Activated CD4-positive, alpha-beta T cell treated with anti-CD3 and anti-CD28 coated beads, Interleukin-2, Interleukin-4, amounts not matched to agents 100 ng/mL and 50 ng/mL, durations not matched to agents 16 hours and 8 hours (primary cell): ENCODE measurements at regions not wholly inside any gene's neighbourhood (a gene's known extent, or its start where the extent isn't known, plus 50 kb on each side); places are given as distances from the start of the nearest gene placed in this dataset.
"Not testable (repeated sequence)": the region's sequence is repeated elsewhere in the genome, so short reads cannot be mapped to it uniquely, and the experiment has no call there.

ENCODE experiments used
- DNase-seq: peaks from one replicate; pipeline ENCODE4 v3.0.0-alpha.2; 2020; ENCODE audit warnings: low spot score

GRCh38 chrX:81857192-81857591, 655.3 kb downstream of the SH3BGRL start:
- DNase-seq, result no peak

GRCh38 chrX:81866873-81867272, 665.0 kb downstream of the SH3BGRL start:
- DNase-seq, result no peak

- DNase-seq, result no peak
Observed at GRCh38 chrX:81868979-81869378, 667.1 kb downstream of the SH3BGRL start.

- DNase-seq, result no peak
Observed at GRCh38 chrX:81874807-81875206, 672.9 kb downstream of the SH3BGRL start.

- DNase-seq, result no peak
Observed at GRCh38 chrX:81875800-81876199, 673.9 kb downstream of the SH3BGRL start.

- no peak for DNase-seq
Observed at GRCh38 chrX:81876437-81876836, 674.5 kb downstream of the SH3BGRL start.

- no peak for DNase-seq
Observed at GRCh38 chrX:81890521-81890920, 688.6 kb downstream of the SH3BGRL start.

- no peak for DNase-seq
Observed at GRCh38 chrX:81900522-81900921, 698.6 kb downstream of the SH3BGRL start.

GRCh38 chrX:81925812-81926211, 723.9 kb downstream of the SH3BGRL start:
- DNase-seq, result no peak

GRCh38 chrX:81945911-81946310, 744.0 kb downstream of the SH3BGRL start:
- DNase-seq, result not testable (repeated sequence)

- no peak for DNase-seq
Observed at GRCh38 chrX:81957318-81957717, 755.4 kb downstream of the SH3BGRL start.

- DNase-seq, result peak; percentile 25
Observed at GRCh38 chrX:81957900-81958545, 756.1 kb downstream of the SH3BGRL start.

GRCh38 chrX:81959964-81960363, 758.1 kb downstream of the SH3BGRL start:
- no peak for DNase-seq

- DNase-seq, result not testable (repeated sequence)
Observed at GRCh38 chrX:81974413-81974812, 772.5 kb downstream of the SH3BGRL start.

GRCh38 chrX:81979806-81980515, 778.1 kb downstream of the SH3BGRL start:
- DNase-seq, result no peak

- DNase-seq, result not testable (repeated sequence)
Observed at GRCh38 chrX:81987217-81987616, 785.3 kb downstream of the SH3BGRL start.

- no peak for DNase-seq
Observed at GRCh38 chrX:81996166-81996565, 794.3 kb downstream of the SH3BGRL start.

GRCh38 chrX:82029571-82030218, 827.8 kb downstream of the SH3BGRL start:
- DNase-seq, result no peak

- no peak for DNase-seq
Observed at GRCh38 chrX:82031250-82031649, 829.3 kb downstream of the SH3BGRL start.

- no peak for DNase-seq
Observed at GRCh38 chrX:82038793-82039192, 836.9 kb downstream of the SH3BGRL start.

- no peak for DNase-seq
Observed at GRCh38 chrX:82041034-82041433, 839.1 kb downstream of the SH3BGRL start.

GRCh38 chrX:82058728-82059127, 856.8 kb downstream of the SH3BGRL start:
- DNase-seq, result no peak

- no peak for DNase-seq
Observed at GRCh38 chrX:82070948-82071347, 869.0 kb downstream of the SH3BGRL start.
